ENCODE measurements at regions not wholly inside any gene's neighbourhood (a gene's known extent, or its start where the extent isn't known, plus 50 kb on each side); places are given as distances from the start of the nearest gene placed in this dataset.

DNA sequence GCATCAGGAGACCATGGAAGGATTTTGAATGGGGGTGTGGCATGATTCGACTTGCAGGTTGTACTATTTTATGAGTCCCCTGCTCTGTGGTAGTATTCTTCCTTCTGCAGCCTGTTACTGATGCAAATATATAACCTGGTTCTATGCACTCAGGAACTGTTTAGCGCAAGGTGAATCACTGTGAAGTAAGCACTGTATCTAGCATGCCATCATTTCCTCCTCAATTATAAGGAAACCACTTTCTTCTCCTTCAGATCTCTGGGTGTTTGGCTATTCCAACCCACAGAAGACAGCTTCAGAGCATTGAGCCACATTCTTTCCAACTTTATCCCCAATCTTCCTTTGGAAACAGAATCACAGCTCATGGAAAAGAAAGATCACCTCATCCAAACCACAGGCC lies 176.7 kb downstream of the DIPK2A start:
- no peak for DNase-seq

DNA sequence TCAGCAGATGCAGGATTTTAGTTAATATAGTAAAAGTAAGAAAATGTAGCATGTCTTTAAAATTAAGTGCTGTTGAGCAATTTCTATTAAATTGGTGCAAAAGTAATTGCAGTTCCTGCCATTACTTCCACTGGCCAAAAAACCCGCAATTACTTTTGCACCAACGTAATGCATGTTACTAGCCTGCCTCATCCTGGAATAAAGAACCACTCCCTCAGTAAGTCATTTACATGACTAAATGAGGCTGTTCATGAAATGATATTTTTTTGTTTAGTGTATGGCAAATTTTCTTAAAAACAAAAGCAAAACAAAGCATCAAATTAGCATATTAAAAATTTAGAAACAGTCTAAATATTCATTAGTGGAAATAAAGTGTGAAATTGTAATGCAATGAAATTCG lies 180.4 kb downstream of the DIPK2A start:
- DNase-seq: no peak

DNA sequence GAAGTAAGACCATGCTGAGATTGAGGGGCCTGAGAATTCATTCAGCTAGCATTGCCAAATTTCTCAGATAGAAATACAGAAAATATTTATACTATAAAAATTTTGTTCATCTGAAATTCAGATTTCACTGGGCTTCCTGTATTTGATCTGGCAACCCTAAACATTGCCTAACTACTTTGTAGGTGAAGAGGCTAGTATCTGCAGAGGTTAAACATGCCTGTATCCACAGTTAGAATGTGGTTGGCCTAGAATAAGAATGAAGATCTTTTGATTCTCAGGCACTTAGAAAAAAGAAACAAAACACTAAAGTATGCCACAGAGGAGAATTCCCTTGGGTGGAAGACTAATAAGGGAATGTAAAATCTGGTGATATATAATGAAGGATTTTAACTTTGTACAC lies 189.0 kb downstream of the DIPK2A start:
- DNase-seq: no peak

DNA sequence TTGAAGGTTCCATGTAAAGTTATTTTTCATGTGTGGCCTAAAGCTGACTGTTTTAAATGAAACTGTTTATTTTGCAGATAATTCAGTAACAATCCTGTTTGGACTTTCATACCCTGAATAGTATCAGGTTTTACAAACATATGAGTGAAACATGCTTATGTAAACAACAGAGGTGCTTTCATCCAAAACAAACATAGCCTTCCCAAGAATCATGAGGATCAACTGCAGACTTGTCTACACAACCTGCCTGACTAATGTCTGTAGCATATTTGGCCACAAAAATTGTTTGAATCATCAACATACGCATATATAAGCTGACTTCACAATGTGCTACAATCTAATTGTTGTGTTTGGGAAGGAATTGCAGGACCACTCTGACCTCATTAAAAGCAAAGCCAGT lies 190.4 kb downstream of the DIPK2A start:
- DNase-seq: no peak

DNA sequence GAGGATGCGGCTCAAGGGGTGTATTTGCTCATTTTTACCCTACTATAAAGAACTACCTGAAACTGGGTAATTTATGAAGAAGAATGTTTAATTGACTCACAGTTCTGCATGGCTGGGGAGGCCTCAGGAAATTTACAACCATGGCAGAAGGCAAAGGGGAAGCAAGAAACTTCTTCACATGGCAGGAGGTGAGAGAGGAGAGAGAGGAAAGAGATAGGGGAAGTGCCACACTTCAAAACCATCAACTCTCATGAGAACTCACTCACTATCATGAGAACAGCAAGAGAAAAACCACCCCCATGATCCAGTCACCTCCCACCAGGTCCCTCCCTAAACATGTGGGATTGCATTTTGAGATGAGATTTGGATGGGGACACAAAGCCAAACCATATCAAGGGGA lies 192.7 kb downstream of the DIPK2A start:
- DNase-seq: no peak

DNA sequence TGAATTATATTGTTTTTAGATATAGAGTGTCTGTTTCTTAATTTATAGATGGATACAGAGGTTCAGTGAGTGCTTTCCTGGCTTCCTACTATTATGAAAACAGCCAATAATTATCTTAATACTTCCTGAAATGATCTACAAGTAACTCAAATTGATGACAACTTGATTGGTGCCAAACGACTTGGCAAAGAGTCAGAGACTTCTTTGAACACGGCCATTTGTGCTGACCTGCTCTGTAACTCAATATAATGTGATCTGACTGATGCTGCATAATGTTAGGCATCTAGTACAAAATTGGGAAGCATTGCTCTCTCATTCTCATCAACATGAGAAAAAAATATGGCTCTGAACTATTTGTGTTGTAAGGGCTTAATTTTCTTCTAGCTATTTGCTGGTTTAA lies 193.9 kb downstream of the DIPK2A start:
- no peak for DNase-seq

DNA sequence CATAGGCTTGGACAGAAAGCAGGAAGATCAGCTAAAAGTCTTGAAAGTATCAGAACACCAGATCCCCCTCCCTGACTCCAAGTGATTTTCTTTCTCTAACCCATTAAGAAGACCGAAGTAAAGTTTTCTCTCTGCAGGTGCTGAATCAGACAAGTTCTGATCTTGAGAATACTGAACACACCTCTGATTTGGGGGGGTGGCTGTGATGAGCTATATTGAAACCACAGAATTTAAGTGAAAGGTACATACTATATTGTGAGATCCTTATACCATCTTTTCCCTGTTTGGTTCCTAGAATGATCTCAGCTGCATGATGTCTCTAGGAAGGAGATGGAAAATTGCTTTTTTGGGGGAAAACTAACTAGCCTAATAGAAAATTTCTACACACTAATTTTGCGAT lies 196.0 kb downstream of the DIPK2A start:
- no peak for DNase-seq

- DNase-seq: no peak
These were observed 201.9 kb downstream of the DIPK2A start for GRCh38 chr3:144173491-144173890.

GRCh38 chr3:144175644-144176425 lies 204.2 kb downstream of the DIPK2A start:
- no peak for DNase-seq

DNA sequence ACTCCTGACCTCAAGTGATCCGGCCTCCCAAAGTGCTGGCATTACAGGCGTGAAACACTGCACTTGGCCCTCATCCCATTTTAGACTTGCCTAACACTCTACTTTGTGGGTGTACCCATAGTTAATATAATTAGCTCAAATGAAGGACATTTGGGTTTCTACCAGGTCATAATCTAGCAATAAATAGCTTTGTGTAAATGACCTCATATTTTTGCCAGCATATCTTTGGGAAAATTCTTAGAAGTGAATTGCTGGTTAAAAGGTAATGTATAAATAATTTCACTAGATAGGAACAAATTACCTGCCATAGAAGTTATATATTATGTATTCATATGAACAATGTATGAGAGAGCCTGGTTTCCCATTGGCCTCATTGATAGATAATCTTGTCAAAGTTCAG lies 206.0 kb downstream of the DIPK2A start:
- DNase-seq: no peak

GRCh38 chr3:144178607-144179006 lies 207.0 kb downstream of the DIPK2A start:
- no peak for DNase-seq

DNA sequence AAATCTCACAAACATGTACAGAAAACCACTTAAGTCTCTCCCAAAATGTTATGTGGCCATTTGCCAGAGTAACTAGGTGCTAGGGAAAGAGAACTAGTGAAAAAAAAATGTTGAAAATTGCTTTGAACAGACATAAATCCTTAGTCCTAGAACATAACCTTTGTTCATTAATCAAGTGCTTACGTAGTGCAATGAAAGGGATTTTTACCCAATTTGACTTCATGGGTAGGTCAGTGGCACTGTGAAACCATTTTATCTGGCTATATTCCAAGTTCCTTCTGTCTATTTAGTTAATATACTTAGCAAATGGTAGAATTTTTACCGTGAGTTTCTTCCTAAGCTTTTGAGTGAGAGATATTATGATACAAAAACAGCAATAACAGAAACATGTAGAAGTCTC lies 209.4 kb downstream of the DIPK2A start:
- no peak for DNase-seq

GRCh38 chr3:144182501-144182900 lies 210.9 kb downstream of the DIPK2A start:
- no peak for DNase-seq

DNA sequence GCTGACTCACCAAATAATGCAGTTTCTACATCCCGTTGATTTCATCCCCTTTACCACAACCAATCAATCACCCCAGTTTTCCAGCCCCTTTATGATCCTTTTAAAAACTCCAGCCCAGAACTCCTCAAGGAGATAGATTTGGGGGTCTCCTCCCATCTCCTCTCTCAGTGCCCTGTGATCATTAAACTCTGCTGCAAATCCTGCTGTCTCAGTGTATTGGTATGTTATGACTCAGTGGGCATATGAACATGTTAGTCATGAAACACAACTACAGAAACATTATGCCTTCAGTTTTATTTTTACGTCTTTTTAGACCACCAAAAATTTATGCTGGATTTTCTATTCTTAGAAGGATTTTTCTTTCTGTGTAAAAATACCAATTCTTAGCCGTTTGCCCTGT lies 213.7 kb downstream of the DIPK2A start:
- no peak for DNase-seq

GRCh38 chr3:144187531-144188210 lies 216.0 kb downstream of the DIPK2A start:
- DNase-seq: no peak

DNA sequence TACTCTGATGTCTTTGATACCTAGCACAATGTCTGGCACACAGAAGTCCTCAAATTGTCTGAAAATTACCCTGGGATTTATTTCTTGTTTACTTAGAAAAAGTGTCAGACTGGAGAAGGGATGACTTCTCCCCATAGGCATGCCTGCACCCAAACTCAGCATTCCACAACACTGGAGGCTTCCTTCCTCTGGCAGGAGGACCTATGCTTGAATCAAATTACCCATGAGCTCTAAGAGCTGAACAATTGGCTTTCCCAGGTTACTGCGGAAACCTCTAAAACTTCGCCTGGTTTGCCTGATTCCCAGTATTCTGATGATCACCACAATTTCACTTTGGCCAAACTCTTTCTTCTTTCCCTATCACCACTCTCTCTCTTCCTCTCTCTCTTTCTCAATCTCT lies 217.4 kb downstream of the DIPK2A start:
- DNase-seq: no peak

GRCh38 chr3:144197116-144197515 lies 225.5 kb downstream of the DIPK2A start:
- no peak for DNase-seq

GRCh38 chr3:144197582-144197981 lies 226.0 kb downstream of the DIPK2A start:
- no peak for DNase-seq

GRCh38 chr3:144200004-144200403 lies 228.4 kb downstream of the DIPK2A start:
- no peak for DNase-seq

DNA sequence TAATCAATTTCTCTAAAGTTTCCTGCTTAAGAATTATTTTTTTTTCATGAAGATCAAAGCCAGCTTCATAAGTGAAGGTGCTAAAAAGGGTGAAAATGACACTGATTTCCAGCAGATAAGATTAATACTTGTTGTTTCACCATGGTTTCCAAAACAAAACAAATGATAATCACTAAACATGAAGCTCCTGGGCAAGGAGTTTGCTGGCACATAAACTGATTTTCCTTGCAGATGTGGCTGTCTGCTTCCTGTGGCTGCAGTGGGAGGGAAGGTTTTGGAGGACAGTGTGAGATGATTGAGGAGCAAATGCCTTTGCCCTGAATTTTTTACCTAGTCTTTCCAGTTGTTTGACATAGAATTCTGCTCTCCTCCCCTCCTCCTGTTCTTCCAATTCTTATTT lies 228.8 kb downstream of the DIPK2A start:
- DNase-seq: no peak

GRCh38 chr3:144221761-144222160 lies 250.1 kb downstream of the DIPK2A start:
- DNase-seq: no peak

DNA sequence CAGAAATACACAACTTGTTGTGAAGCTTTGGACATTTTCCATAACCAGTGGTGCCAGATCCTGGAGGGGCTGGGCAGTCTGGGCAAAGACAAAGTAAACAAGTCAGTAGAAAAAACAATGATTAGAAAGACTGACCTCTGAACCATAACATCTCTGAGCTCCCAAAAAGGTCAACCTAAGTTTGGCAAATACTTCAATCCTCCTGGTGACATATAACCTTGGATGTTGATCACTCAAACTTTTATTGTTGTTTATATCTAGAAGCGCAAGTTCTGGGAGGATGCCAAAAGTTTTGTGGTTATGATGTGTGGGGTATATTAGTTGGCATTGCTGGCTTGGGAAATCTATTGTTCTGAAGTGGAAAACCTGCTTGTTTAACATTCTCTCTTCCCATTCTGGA lies 257.7 kb downstream of the DIPK2A start:
- DNase-seq: no peak

DNA sequence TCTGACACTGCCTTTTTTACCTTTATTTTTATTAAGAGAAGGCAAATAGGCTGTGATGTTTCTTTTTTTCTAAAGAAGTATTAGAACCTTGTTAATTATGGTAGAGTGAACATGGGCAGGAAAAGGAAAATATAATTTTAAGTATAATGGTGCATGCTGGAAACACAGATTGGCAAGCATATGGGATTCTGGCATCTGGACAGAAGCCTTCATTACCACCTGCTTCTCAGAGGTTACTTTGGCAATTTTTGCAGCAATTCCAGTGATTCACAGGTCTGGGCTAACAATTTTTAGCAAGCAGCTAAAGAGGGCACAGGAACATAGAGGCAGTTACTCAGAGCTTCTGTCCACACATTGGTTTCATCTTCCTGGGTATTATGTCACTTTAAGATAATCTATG lies 258.3 kb downstream of the DIPK2A start:
- no peak for DNase-seq

DNA sequence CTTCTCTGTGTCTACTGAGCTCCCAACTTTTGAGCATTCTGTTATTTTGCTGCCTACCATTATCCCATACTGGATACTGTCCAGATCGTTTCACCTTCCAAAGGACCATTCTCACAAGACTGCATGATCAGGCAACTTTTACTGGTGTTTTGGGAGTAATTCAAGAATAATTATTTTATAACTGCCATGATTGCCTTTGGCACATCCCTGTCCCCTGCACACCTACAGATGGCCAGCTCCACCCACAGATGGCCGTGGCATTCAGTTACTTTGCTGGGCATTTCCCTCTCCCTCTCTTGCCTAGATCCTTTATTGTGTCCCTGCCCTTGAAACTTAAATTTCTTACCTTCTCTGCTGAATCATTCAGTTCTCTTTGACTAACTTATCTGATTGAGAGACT lies 263.9 kb downstream of the DIPK2A start:
- no peak for DNase-seq

DNA sequence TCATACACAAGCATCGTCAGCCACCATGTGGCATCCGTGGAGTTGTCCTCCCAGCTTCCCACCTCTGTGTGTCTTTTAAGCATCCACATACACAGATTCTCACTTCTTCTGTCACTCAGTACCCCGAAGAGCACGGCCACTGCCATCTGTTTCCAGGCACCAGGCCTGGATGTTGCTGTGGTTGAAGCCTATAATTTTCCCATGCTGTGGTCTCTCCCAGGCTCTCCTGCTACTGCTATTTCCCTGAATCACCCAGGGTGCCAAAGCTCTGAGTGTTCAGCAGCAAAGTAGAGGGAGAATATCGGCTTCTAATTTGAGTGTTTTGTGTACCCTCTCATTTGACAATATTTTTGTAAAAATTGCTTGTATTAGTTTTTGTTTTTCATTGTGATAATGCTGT lies 265.7 kb downstream of the DIPK2A start:
- DNase-seq: no peak

All from 8988T (cell line).